Erythroblast (primary cell): ENCODE measurements at regions not wholly inside any gene's neighbourhood (a gene's known extent, or its start where the extent isn't known, plus 50 kb on each side); places are given as distances from the start of the nearest gene placed in this dataset.

ENCODE experiments used
- GATA1 ChIP-seq: IDR thresholded peaks from 2 replicates; pipeline ENCODE4 v1.6.1; 2011; ENCODE audit warnings: low read depth, mild to moderate bottlenecking, control low read depth, low read length, moderate library complexity
- POLR2A ChIP-seq: IDR thresholded peaks from 2 replicates; pipeline ENCODE4 v1.6.1; 2011; ENCODE audit warnings: mild to moderate bottlenecking, low read length

- TF ChIP-seq POLR2A (no peak), GATA1 (no peak)
Observed at GRCh38 chr1:81254560-81254959, 546.2 kb upstream of the ADGRL2 start.
